Activated T-cell treated with anti-CD3 and anti-CD28 coated beads for 48 hours (primary cell): ENCODE measurements at regions not wholly inside any gene's neighbourhood (a gene's known extent, or its start where the extent isn't known, plus 50 kb on each side); places are given as distances from the start of the nearest gene placed in this dataset.

Source experiments
- DNase-seq: peaks from one replicate; pipeline ENCODE4 v3.0.0-alpha.2; 2020; ENCODE audit warnings: low read depth

- no peak for DNase-seq
These were observed 417.7 kb upstream of the KLF4 start for GRCh38 chr9:107907255-107907654.

GRCh38 chr9:107906074-107906473 lies 416.5 kb upstream of the KLF4 start:
- no peak for DNase-seq

- DNase-seq: no peak
These were observed 415.9 kb upstream of the KLF4 start for GRCh38 chr9:107905308-107906020.

- DNase-seq: no peak
These were observed 410.4 kb upstream of the KLF4 start for GRCh38 chr9:107899961-107900330.

GRCh38 chr9:107898761-107899160 lies 409.2 kb upstream of the KLF4 start:
- DNase-seq: no peak

GRCh38 chr9:107896544-107896943 lies 407.0 kb upstream of the KLF4 start:
- DNase-seq: no peak

- no peak for DNase-seq
These were observed 406.0 kb upstream of the KLF4 start for GRCh38 chr9:107895501-107896001.

GRCh38 chr9:107894572-107895261 lies 405.1 kb upstream of the KLF4 start:
- no peak for DNase-seq

GRCh38 chr9:107890921-107891465 lies 401.4 kb upstream of the KLF4 start:
- DNase-seq: no peak

- DNase-seq: no peak
These were observed 399.2 kb upstream of the KLF4 start for GRCh38 chr9:107888773-107889227.

- DNase-seq: no peak
These were observed 397.3 kb upstream of the KLF4 start for GRCh38 chr9:107886826-107887225.

GRCh38 chr9:107883496-107884124 lies 394.0 kb upstream of the KLF4 start:
- no peak for DNase-seq

- DNase-seq: no peak
These were observed 392.2 kb upstream of the KLF4 start for GRCh38 chr9:107881626-107882300.

- DNase-seq: no peak
These were observed 388.9 kb upstream of the KLF4 start for GRCh38 chr9:107878462-107878861.

GRCh38 chr9:107875571-107875980 lies 386.0 kb upstream of the KLF4 start:
- DNase-seq: no peak

GRCh38 chr9:107874591-107875369 lies 385.2 kb upstream of the KLF4 start:
- no peak for DNase-seq

- no peak for DNase-seq
These were observed 384.6 kb upstream of the KLF4 start for GRCh38 chr9:107874137-107874536.

GRCh38 chr9:107872457-107873192 lies 383.1 kb upstream of the KLF4 start:
- no peak for DNase-seq

GRCh38 chr9:107870927-107871680 lies 381.5 kb upstream of the KLF4 start:
- DNase-seq: no peak

GRCh38 chr9:107870221-107870620 lies 380.7 kb upstream of the KLF4 start:
- DNase-seq: no peak
